SK-N-SH treated with all-trans-retinoic acid at 6 μM for 48 hours (cell line): ENCODE measurements at regions not wholly inside any gene's neighbourhood (a gene's known extent, or its start where the extent isn't known, plus 50 kb on each side); places are given as distances from the start of the nearest gene placed in this dataset.

Experiments used
- ATAC-seq: fragments of 200-7000 bp; cut with Tn5 transposase; 3 replicates; pipeline ENCODE4 v1.9.1; 2020; ENCODE audit warnings: mild to moderate bottlenecking, moderate library complexity
- ARNTL ChIP-seq: fragments of 450-650 bp; formaldehyde crosslinking; IDR thresholded peaks from 2 replicates; pipeline ENCODE4 v1.5.0; 2020; ENCODE audit warnings: low read depth, mild to moderate bottlenecking, moderate library complexity, borderline replicate concordance
- BACH2 ChIP-seq: fragments of 250-450 bp; sonication (Bioruptor Pico); IDR thresholded peaks from 2 replicates; pipeline ENCODE4 v1.9.0; 2021; ENCODE audit warnings: mild to moderate bottlenecking, borderline replicate concordance
- CREB5 ChIP-seq: fragments of 250-450 bp; sonication (Bioruptor Pico); IDR thresholded peaks from 2 replicates; pipeline ENCODE4 v1.5.1; 2020; ENCODE audit warnings: low read depth, mild to moderate bottlenecking, moderate library complexity
- CSDC2 ChIP-seq: fragments of 250-450 bp; sonication (Bioruptor Pico); IDR thresholded peaks from 2 replicates; pipeline ENCODE4 v1.5.0; 2020; ENCODE audit warnings: mild to moderate bottlenecking, moderate library complexity
- CSRNP3 ChIP-seq: fragments of 250-450 bp; sonication (Bioruptor Pico); IDR thresholded peaks from 2 replicates; pipeline ENCODE4 v1.5.1; 2021; ENCODE audit warnings: mild to moderate bottlenecking, moderate library complexity
- ESRRG ChIP-seq: fragments of 250-450 bp; sonication (Bioruptor Pico); IDR thresholded peaks from 2 replicates; pipeline ENCODE4 v1.6.1; 2021; ENCODE audit warnings: mild to moderate bottlenecking
- GLIS3 ChIP-seq: fragments of 250-450 bp; sonication (Bioruptor Pico); IDR thresholded peaks from 2 replicates; pipeline ENCODE4 v1.5.0; 2020; ENCODE audit warnings: mild to moderate bottlenecking, moderate library complexity
- ISL1 ChIP-seq: fragments of 250-450 bp; sonication (Bioruptor Pico); IDR thresholded peaks from 2 replicates; pipeline ENCODE4 v2.1.2; 2022; ENCODE audit warnings: mild to moderate bottlenecking, moderate library complexity
- OSR1 ChIP-seq: fragments of 250-450 bp; sonication (Bioruptor Pico); IDR thresholded peaks from 2 replicates; pipeline ENCODE4 v1.8.0; 2022; ENCODE audit warnings: moderate library complexity, mild to moderate bottlenecking, inconsistent platforms
- PATZ1 ChIP-seq: fragments of 250-450 bp; sonication (Bioruptor Pico); IDR thresholded peaks from 2 replicates; pipeline ENCODE4 v1.8.0; 2020; ENCODE audit warnings: mild to moderate bottlenecking, moderate library complexity, borderline replicate concordance
- POU6F1 ChIP-seq: fragments of 250-450 bp; sonication (Bioruptor Pico); IDR thresholded peaks from 2 replicates; pipeline ENCODE4 v1.8.0; 2021; ENCODE audit warnings: low read depth, mild to moderate bottlenecking, moderate library complexity, borderline replicate concordance
- PPARA ChIP-seq: fragments of 250-450 bp; sonication (Bioruptor Pico); IDR thresholded peaks from 2 replicates; pipeline ENCODE4 v1.5.0; 2020; ENCODE audit warnings: mild to moderate bottlenecking, borderline replicate concordance
- RARB ChIP-seq: fragments of 250-450 bp; sonication (Bioruptor Pico); IDR thresholded peaks from 2 replicates; pipeline ENCODE4 v1.8.0; 2021; ENCODE audit warnings: mild to moderate bottlenecking, moderate library complexity
- SNAI2 ChIP-seq: fragments of 250-450 bp; sonication (Bioruptor Pico); IDR thresholded peaks from 2 replicates; pipeline ENCODE4 v1.5.0; 2020; ENCODE audit warnings: mild to moderate bottlenecking, moderate library complexity
- TCF4 ChIP-seq: fragments of 250-450 bp; sonication (Bioruptor Pico); IDR thresholded peaks from 2 replicates; pipeline ENCODE4 v1.8.0; 2021; ENCODE audit warnings: mild to moderate bottlenecking, moderate library complexity, borderline replicate concordance
- TOX ChIP-seq: fragments of 250-450 bp; sonication (Bioruptor Pico); IDR thresholded peaks from 2 replicates; pipeline ENCODE4 v1.8.0; 2021; ENCODE audit warnings: mild to moderate bottlenecking, moderate library complexity, borderline replicate concordance
- TSHZ2 ChIP-seq: fragments of 250-450 bp; sonication (Bioruptor Pico); IDR thresholded peaks from 2 replicates; pipeline ENCODE4 v1.5.0; 2020; ENCODE audit warnings: mild to moderate bottlenecking, moderate library complexity
- ZC3H10 ChIP-seq: fragments of 250-450 bp; sonication (Bioruptor Pico); IDR thresholded peaks from 2 replicates; pipeline ENCODE4 v1.5.1; 2021; ENCODE audit warnings: mild to moderate bottlenecking, moderate library complexity
- ZFP3 ChIP-seq: fragments of 250-450 bp; sonication (Bioruptor Pico); IDR thresholded peaks from 2 replicates; pipeline ENCODE4 v1.5.0; 2020; ENCODE audit warnings: mild to moderate bottlenecking, moderate library complexity
- ZFP30 ChIP-seq: fragments of 450-650 bp; formaldehyde crosslinking; IDR thresholded peaks from 2 replicates; pipeline ENCODE4 v1.5.0; 2022; ENCODE audit warnings: mild to moderate bottlenecking, moderate library complexity
- ZNF565 ChIP-seq: fragments of 450-650 bp; formaldehyde crosslinking; conservative IDR thresholded peaks from 2 replicates; pipeline ENCODE4 v1.5.0; 2020; ENCODE audit warnings: low read depth, mild to moderate bottlenecking, moderate library complexity
- ZNF70 ChIP-seq: fragments of 450-650 bp; formaldehyde crosslinking; IDR thresholded peaks from 2 replicates; pipeline ENCODE4 v1.5.0; 2020; ENCODE audit warnings: mild to moderate bottlenecking, moderate library complexity
- ZNF8 ChIP-seq: fragments of 450-650 bp; formaldehyde crosslinking; IDR thresholded peaks from 2 replicates; pipeline ENCODE4 v1.5.0; 2020; ENCODE audit warnings: mild to moderate bottlenecking, moderate library complexity

GRCh38 chr15:62275831-62276230, 110.7 kb upstream of the C2CD4B start:
- ATAC-seq: no peak
- no peak for TF ChIP-seq ISL1 (CRISPR knock-in tag)
- no peak for TF ChIP-seq ZC3H10 (CRISPR knock-in tag)
- TF ChIP-seq GLIS3 (CRISPR knock-in tag): no peak
- TF ChIP-seq SNAI2 (CRISPR knock-in tag): no peak
- TF ChIP-seq ESRRG: no peak

- no peak for TF ChIP-seq ZC3H10 (CRISPR knock-in tag)
- TF ChIP-seq ZFP3 (CRISPR knock-in tag): no peak
- no peak for TF ChIP-seq ZNF565 (CRISPR knock-in tag)
- TF ChIP-seq ZNF8: no peak
- TF ChIP-seq TOX (CRISPR knock-in tag): no peak
- no peak for TF ChIP-seq GLIS3 (CRISPR knock-in tag)
- TF ChIP-seq ISL1 (CRISPR knock-in tag): no peak
- no peak for TF ChIP-seq ESRRG
- no peak for TF ChIP-seq PATZ1 (CRISPR knock-in tag)
- ATAC-seq: no peak
Observed at GRCh38 chr15:62277816-62278394, 112.8 kb upstream of the C2CD4B start.

- no peak for ATAC-seq
- no peak for TF ChIP-seq RARB (CRISPR knock-in tag)
- TF ChIP-seq OSR1: no peak
- no peak for TF ChIP-seq ESRRG
- no peak for TF ChIP-seq PATZ1 (CRISPR knock-in tag)
- TF ChIP-seq CSDC2 (CRISPR knock-in tag): no peak
- no peak for TF ChIP-seq SNAI2 (CRISPR knock-in tag)
- no peak for TF ChIP-seq POU6F1
- no peak for TF ChIP-seq ZNF8
- TF ChIP-seq PPARA (CRISPR knock-in tag): no peak
- TF ChIP-seq CREB5: no peak
- no peak for TF ChIP-seq CSRNP3
- no peak for TF ChIP-seq BACH2 (CRISPR knock-in tag)
- no peak for TF ChIP-seq ZFP3 (CRISPR knock-in tag)
- TF ChIP-seq, all 23 proteins: peak for 0
Observed at GRCh38 chr15:62278534-62278933, 113.4 kb upstream of the C2CD4B start.

GRCh38 chr15:62279041-62279440, 114.0 kb upstream of the C2CD4B start:
- TF ChIP-seq TCF4 (CRISPR knock-in tag): no peak
- TF ChIP-seq ZFP30: no peak
- TF ChIP-seq GLIS3 (CRISPR knock-in tag): no peak
- TF ChIP-seq ZNF70 (CRISPR knock-in tag): no peak
- TF ChIP-seq ZNF8: no peak
- no peak for TF ChIP-seq CREB5
- no peak for TF ChIP-seq ARNTL (CRISPR knock-in tag)
- no peak for TF ChIP-seq RARB (CRISPR knock-in tag)
- TF ChIP-seq SNAI2 (CRISPR knock-in tag): no peak
- no peak for TF ChIP-seq CSDC2 (CRISPR knock-in tag)
- TF ChIP-seq TSHZ2 (CRISPR knock-in tag): no peak
- no peak for ATAC-seq
